Loucy (cell line): ENCODE measurements at regions not wholly inside any gene's neighbourhood (a gene's known extent, or its start where the extent isn't known, plus 50 kb on each side); places are given as distances from the start of the nearest gene placed in this dataset.

ENCODE experiments used
- EZH2phosphoT487 ChIP-seq: fragments of 200-600 bp; IDR thresholded peaks from 2 replicates; pipeline ENCODE4 v1.6.1; 2018; ENCODE audit warnings: antibody characterized with exemption, mild to moderate bottlenecking, moderate library complexity, borderline replicate concordance
- TF ChIP-seq, protein P1 (sequence below): fragments of 200-600 bp; sonication (generic); conservative IDR thresholded peaks from 2 replicates; pipeline ENCODE4 v1.5.1; 2014; ENCODE audit warnings: mild to moderate bottlenecking, antibody characterized with exemption, low read length

DNA sequence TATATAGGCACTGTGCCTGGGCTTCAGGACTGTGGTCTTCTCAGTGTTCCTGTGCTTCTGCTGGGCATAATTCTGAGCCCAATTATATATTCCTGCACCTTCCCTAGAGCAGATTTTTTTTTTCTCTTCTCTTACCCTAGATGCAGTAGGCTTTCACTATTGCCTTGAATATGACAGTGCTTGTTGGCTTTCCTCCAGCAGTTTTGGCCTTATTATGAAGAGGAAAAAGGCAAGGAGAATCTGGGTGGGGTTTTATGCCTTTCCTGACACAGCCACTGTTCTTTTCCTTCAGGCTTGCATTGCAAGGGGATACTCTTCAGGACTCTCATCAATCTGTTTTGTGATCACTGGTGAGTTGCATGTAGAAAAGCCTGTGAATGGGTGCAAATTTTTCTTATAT, 221.9 kb upstream of the CELF4 start:
- TF ChIP-seq EZH2phosphoT487 = no peak
- TF ChIP-seq, protein P1, sequence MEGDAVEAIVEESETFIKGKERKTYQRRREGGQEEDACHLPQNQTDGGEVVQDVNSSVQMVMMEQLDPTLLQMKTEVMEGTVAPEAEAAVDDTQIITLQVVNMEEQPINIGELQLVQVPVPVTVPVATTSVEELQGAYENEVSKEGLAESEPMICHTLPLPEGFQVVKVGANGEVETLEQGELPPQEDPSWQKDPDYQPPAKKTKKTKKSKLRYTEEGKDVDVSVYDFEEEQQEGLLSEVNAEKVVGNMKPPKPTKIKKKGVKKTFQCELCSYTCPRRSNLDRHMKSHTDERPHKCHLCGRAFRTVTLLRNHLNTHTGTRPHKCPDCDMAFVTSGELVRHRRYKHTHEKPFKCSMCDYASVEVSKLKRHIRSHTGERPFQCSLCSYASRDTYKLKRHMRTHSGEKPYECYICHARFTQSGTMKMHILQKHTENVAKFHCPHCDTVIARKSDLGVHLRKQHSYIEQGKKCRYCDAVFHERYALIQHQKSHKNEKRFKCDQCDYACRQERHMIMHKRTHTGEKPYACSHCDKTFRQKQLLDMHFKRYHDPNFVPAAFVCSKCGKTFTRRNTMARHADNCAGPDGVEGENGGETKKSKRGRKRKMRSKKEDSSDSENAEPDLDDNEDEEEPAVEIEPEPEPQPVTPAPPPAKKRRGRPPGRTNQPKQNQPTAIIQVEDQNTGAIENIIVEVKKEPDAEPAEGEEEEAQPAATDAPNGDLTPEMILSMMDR = no peak
